ENCODE measurements at regions not wholly inside any gene's neighbourhood (a gene's known extent, or its start where the extent isn't known, plus 50 kb on each side); places are given as distances from the start of the nearest gene placed in this dataset.
"Not testable (repeated sequence)": the region's sequence is repeated elsewhere in the genome, so short reads cannot be mapped to it uniquely, and the experiment has no call there.

DNA sequence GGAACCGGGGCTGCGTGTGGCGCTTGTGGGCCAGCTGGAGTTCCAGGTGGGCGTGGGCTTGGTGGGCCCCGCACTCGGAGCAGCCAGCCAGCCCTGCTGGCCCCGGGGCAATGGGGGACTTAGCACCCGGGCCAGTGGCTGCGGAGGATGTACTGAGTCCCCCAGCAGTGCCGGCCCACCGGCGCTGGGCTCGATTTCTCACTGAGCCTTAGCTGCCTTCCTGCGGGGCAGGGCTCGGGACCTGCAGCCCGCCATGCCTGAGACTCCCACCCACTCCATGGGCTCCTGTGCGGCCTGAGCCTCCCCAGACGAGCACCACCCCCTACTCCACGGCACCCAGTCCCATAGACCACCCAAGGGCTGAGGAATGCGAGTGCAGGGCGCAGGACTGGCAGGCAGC lies 963.6 kb upstream of the PCDH20 start:
- TF ChIP-seq POLR2A (IDR thresholded peaks at IDR 0.05): not testable (repeated sequence)
- TF ChIP-seq, protein P1, sequence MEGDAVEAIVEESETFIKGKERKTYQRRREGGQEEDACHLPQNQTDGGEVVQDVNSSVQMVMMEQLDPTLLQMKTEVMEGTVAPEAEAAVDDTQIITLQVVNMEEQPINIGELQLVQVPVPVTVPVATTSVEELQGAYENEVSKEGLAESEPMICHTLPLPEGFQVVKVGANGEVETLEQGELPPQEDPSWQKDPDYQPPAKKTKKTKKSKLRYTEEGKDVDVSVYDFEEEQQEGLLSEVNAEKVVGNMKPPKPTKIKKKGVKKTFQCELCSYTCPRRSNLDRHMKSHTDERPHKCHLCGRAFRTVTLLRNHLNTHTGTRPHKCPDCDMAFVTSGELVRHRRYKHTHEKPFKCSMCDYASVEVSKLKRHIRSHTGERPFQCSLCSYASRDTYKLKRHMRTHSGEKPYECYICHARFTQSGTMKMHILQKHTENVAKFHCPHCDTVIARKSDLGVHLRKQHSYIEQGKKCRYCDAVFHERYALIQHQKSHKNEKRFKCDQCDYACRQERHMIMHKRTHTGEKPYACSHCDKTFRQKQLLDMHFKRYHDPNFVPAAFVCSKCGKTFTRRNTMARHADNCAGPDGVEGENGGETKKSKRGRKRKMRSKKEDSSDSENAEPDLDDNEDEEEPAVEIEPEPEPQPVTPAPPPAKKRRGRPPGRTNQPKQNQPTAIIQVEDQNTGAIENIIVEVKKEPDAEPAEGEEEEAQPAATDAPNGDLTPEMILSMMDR (IDR thresholded peaks at IDR 0.05): not testable (repeated sequence)
